Endothelial cell of umbilical vein (primary cell): ENCODE measurements at regions not wholly inside any gene's neighbourhood (a gene's known extent, or its start where the extent isn't known, plus 50 kb on each side); places are given as distances from the start of the nearest gene placed in this dataset.

ENCODE experiments used
- BruUV-seq: library from RNA; stranded (reverse); fragments of 400-500 nt; replicated peaks from 2 replicates; lab custom pipeline; 2021; lab: Mats Ljungman, UMichigan
- CTCF ChIA-PET: fragments of 300-600, 350-600 bp; sonication (Branson Sonifier 250); formaldehyde crosslinking; loops from one replicate; lab custom pipeline; 2021; ENCODE audit warnings: antibody characterized with exemption, inconsistent platforms; lab: Charles Lee
- POLR2A ChIA-PET: fragments of 300-600, 350-600 bp; sonication (Branson Sonifier 250); formaldehyde crosslinking; loops from one replicate; lab custom pipeline; 2021; ENCODE audit warnings: antibody characterized with exemption, inconsistent platforms; lab: Charles Lee
- DNase-seq: peaks from one replicate; pipeline ENCODE4 v3.0.0-alpha.2; 2011; ENCODE audit warnings: low read depth, low spot score
- FAIRE-seq: peaks from 2 replicates; lab custom pipeline; 2011; peaks lifted over from hg19 to GRCh38; lab: Jason Lieb, UNC
- H2AFZ ChIP-seq: 2 replicates; pipeline ENCODE4 v1.6.0; 2012; ENCODE audit warnings: low read depth, low read length, control low read depth, inconsistent platforms
- H3K27ac ChIP-seq: 2 replicates; pipeline ENCODE4 v1.5.1; 2011; ENCODE audit warnings: low read depth, mild to moderate bottlenecking, control low read depth, low read length, moderate library complexity; ENCODE audit not compliant: insufficient read depth
- H3K27me3 ChIP-seq, 2 experiments: 2 replicates each; pipeline versions ENCODE4 v1.6.0 to v1.6.1; 2011; ENCODE audit warnings: low read length in 2 of 2, mixed read lengths in 1 of 2; ENCODE audit not compliant: control insufficient read depth in 2 of 2, insufficient read depth in 2 of 2
- H3K36me3 ChIP-seq, 2 experiments: 2 replicates in 1 of 2; 3 replicates in 1 of 2; pipeline ENCODE4 v1.5.1; 2011; ENCODE audit warnings: low read length in 2 of 2, mild to moderate bottlenecking in 1 of 2, moderate library complexity in 1 of 2; ENCODE audit not compliant: control insufficient read depth in 2 of 2, insufficient read depth in 2 of 2; ENCODE audit errors: extremely low read depth in 1 of 2
- H3K4me1 ChIP-seq: 3 replicates; pipeline ENCODE4 v1.5.1; 2011; ENCODE audit warnings: mild to moderate bottlenecking, low read length; ENCODE audit not compliant: control insufficient read depth, insufficient read depth; ENCODE audit errors: extremely low read depth
- H3K4me2 ChIP-seq: 2 replicates; pipeline ENCODE4 v1.6.1; 2011; ENCODE audit warnings: low read length, control low read depth, mixed read lengths; ENCODE audit not compliant: insufficient read depth
- H3K4me3 ChIP-seq, 3 experiments: fragments of 200-600 bp in 1 of 3; sonication (generic), shearing (Covaris generic) in 1 of 3; replicated peaks in 1 of 3; 2 replicates each; pipeline ENCODE4 v1.5.1; 2011 to 2016; ENCODE audit warnings: control low read depth in 3 of 3, low read length in 3 of 3, mild to moderate bottlenecking in 2 of 3, inconsistent platforms in 1 of 3, low read depth in 1 of 3, moderate library complexity in 1 of 3; ENCODE audit not compliant: insufficient read depth in 1 of 3
- H3K79me2 ChIP-seq: 2 replicates; pipeline ENCODE4 v1.6.0; 2012; ENCODE audit warnings: low read length, inconsistent platforms; ENCODE audit not compliant: control insufficient read depth, insufficient read depth
- H3K9ac ChIP-seq: replicated peaks from 2 replicates; pipeline ENCODE3; 2011; ENCODE audit warnings: low read length, control low read depth; ENCODE audit not compliant: insufficient read depth; ENCODE audit errors: extremely low read depth
- H3K9me1 ChIP-seq: replicated peaks from 3 replicates; pipeline ENCODE4 v1.6.0; 2011; ENCODE audit warnings: mild to moderate bottlenecking, low read length; ENCODE audit not compliant: control insufficient read depth, insufficient read depth; ENCODE audit errors: extremely low read depth
- H3K9me3 ChIP-seq: replicated peaks from 2 replicates; pipeline ENCODE4 v1.5.1; 2012; ENCODE audit warnings: low read length, inconsistent platforms; ENCODE audit not compliant: control insufficient read depth, insufficient read depth
- H4K20me1 ChIP-seq: replicated peaks from 2 replicates; pipeline ENCODE3; 2011; ENCODE audit warnings: mild to moderate bottlenecking, low read length; ENCODE audit not compliant: control insufficient read depth, insufficient read depth; ENCODE audit errors: extremely low read depth
- EZH2 ChIP-seq: IDR thresholded peaks from 2 replicates; pipeline ENCODE4 v1.6.1; 2012; ENCODE audit warnings: borderline replicate concordance, low read depth, mild to moderate bottlenecking, moderate library complexity, low read length, inconsistent platforms; ENCODE audit not compliant: severe bottlenecking
- FOS ChIP-seq: IDR thresholded peaks from 2 replicates; pipeline ENCODE4 v1.6.1; 2011; ENCODE audit warnings: mild to moderate bottlenecking, low read length, moderate library complexity, borderline replicate concordance; ENCODE audit not compliant: insufficient read depth
- GATA2 ChIP-seq: IDR thresholded peaks from 2 replicates; pipeline ENCODE4 v1.7.0; 2011; ENCODE audit warnings: low read depth, mild to moderate bottlenecking, moderate library complexity, mixed read lengths, low read length; ENCODE audit not compliant: insufficient read length, insufficient read depth
- JUN ChIP-seq: IDR thresholded peaks from 2 replicates; pipeline ENCODE4 v1.6.1; 2011; ENCODE audit warnings: borderline replicate concordance, low read depth; ENCODE audit not compliant: insufficient read length, insufficient read depth
- MYC ChIP-seq: IDR thresholded peaks from one replicate; pipeline ENCODE4 v1.6.1; 2011; ENCODE audit warnings: mild to moderate bottlenecking, low read depth, low read length
- POLR2A ChIP-seq: IDR thresholded peaks from 2 replicates; pipeline ENCODE4 v1.6.1; 2012; ENCODE audit warnings: low read depth, mild to moderate bottlenecking, control low read depth, low read length
- POLR2AphosphoS5 ChIP-seq: IDR thresholded peaks from 2 replicates; pipeline ENCODE4 v1.6.1; 2012; ENCODE audit warnings: low read depth, mild to moderate bottlenecking, control low read depth, low read length, moderate library complexity; ENCODE audit not compliant: insufficient read depth
- dilution Hi-C: fragments of 300-500 bp; cut with MboI; formaldehyde crosslinking; loops from one replicate; pipeline ENCODE4 v1.15.0; 2019; ENCODE audit warnings: low sequenced_read_pairs; ENCODE audit not compliant: extremely low pct_ligation_motif_present
- intact Hi-C: fragments of 100-400 bp; cut with micrococcal nuclease; formaldehyde crosslinking; loops from one replicate; pipeline ENCODE4 v1.10.0; 2022
- TF ChIP-seq, protein P1 (sequence below), 2 donors: IDR thresholded peaks; 1 replicate in 1 of 2; 2 replicates in 1 of 2; pipeline ENCODE4 v1.5.1; 2011; ENCODE audit warnings: low read length in 2 of 2, mild to moderate bottlenecking in 2 of 2, moderate library complexity in 2 of 2, control low read depth in 1 of 2, inconsistent platforms in 1 of 2, low read depth in 1 of 2; ENCODE audit not compliant: insufficient read depth in 1 of 2; ENCODE audit errors: extremely low read depth in 1 of 2
- TF ChIP-seq, protein P2 (sequence below): IDR thresholded peaks from 2 replicates; pipeline ENCODE4 v1.6.1; 2011; ENCODE audit not compliant: insufficient read depth, insufficient read length

DNA sequence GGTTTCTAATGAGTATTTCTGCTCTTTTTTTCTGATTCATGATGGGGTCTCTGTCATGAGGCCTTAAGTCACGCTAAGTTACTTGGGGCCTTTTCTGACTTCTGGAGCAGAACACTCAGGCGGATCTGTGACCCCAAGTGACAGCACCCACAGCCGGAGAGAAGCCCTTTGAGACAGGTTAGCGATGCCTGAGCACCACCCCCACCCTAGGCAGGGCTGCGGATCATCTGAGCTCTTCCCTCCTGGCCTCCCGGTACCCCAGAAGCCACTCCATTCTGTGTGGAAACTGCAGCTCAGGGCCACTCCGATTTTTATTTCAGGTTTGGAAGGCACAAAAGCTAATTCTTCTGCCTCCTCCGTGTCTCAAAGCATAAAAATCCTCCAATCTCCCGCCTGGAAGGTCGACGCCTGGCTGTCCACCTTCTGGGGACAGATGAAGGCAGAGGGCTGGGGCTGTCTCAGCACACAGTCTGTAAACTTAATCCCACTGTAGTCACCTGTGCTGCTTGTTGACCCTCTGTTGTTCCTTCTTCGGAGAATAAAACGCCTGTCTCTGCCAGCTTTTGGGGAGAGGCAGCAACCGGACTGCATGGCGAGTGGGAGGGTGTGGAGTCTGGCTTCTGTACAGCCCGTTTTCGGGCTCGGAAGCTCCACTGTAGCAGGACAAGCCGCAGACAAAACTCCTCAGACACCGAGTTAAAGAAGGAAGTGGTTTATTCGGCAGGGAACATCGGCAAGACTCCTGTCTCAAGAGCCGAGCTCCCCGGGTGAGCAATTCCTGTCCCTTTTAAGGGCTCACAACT lies 88.8 kb downstream of the SPRY4 start:
- POLR2A ChIA-PET, result no interaction called here
- H3K27ac ChIP-seq, result peak overlapping the region; percentile 19
- dilution Hi-C loops, result no loop called here
- DNase-seq, result no peak
- no peak for TF ChIP-seq POLR2A
- TF ChIP-seq EZH2, result no peak
- no peak for TF ChIP-seq FOS
- TF ChIP-seq GATA2, result no peak
- no peak for TF ChIP-seq MYC
- H4K20me1 ChIP-seq, result no peaks in the 10 kb centered on the region
- FAIRE-seq, result no peak
- no peaks in the 10 kb centered on the region for H3K27me3 ChIP-seq
- H3K79me2 ChIP-seq, result no peaks in the 10 kb centered on the region
- no peaks in the 10 kb centered on the region for H3K9me1 ChIP-seq
- H3K4me3 ChIP-seq, result no peak overlapping the region
- CTCF ChIA-PET, result interaction anchor here (1.2 to 1.7 kb wide), 3 partner anchors 10 to 14 kb away, joined by 3 to 4 read pairs (median 4); no protein-coding TSS in a partner anchor
- no peaks in the 10 kb centered on the region for H3K9me3 ChIP-seq
- intact Hi-C loops, result loop anchor here (1.0 to 5.0 kb wide), 4 partner anchors 15 to 84 kb away; no protein-coding TSS in a partner anchor
- H2AFZ ChIP-seq, result peak overlapping the region; percentile 80
- BruUV-seq, result TSS peak; percentile 45
- no peak overlapping the region for H3K4me2 ChIP-seq
- H3K9ac ChIP-seq, result peak overlapping the region; percentile 48
- no peaks in the 10 kb centered on the region for H3K36me3 ChIP-seq
- H3K4me1 ChIP-seq, result peaks cover 15% of the 10 kb centered on the region

DNA sequence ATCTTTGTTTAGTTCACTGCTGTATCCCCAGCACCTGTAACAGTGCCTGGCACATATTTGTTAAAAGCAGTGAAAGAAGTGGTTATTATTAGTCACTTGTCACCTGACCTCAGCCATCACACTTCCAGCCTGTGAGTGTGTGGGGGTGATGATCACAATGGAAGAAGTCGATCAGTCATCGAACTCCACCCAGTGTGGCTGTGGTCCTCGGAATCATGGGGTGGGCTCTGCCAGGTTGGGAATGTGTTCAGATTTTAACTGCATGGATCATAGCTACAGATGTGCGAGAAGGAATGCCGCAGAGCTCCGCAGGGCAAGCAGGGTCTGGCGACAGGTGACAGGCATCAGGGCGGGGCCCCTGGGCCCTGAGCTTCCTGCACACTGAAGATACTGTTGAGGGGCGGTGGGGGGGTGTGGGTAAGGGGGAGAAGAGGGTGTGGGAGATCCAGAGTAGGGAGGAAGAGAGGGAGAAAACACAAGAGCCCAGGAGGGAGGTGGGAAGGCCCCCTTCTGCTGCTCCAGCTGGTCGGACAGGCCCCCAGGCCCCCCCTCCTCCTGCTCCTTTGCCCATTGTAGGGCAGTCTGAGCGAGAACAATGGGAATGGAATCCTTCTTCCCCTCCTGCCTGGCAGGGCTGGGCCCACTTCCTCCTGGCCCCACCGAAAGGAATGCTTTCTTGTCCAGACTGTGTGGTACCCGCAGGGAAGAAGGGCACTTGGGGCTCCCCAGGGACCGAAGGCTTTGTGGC lies 89.6 kb downstream of the SPRY4 start:
- no peaks in the 10 kb centered on the region for H4K20me1 ChIP-seq
- TF ChIP-seq EZH2 (no peak), MYC (no peak), GATA2 (no peak), JUN (peak; percentile 37), FOS (no peak), POLR2AphosphoS5 (no peak)
- TF ChIP-seq, protein P1, sequence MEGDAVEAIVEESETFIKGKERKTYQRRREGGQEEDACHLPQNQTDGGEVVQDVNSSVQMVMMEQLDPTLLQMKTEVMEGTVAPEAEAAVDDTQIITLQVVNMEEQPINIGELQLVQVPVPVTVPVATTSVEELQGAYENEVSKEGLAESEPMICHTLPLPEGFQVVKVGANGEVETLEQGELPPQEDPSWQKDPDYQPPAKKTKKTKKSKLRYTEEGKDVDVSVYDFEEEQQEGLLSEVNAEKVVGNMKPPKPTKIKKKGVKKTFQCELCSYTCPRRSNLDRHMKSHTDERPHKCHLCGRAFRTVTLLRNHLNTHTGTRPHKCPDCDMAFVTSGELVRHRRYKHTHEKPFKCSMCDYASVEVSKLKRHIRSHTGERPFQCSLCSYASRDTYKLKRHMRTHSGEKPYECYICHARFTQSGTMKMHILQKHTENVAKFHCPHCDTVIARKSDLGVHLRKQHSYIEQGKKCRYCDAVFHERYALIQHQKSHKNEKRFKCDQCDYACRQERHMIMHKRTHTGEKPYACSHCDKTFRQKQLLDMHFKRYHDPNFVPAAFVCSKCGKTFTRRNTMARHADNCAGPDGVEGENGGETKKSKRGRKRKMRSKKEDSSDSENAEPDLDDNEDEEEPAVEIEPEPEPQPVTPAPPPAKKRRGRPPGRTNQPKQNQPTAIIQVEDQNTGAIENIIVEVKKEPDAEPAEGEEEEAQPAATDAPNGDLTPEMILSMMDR (IDR thresholded peaks at IDR 0.05; ENCODE audit: extremely low read depth in 1 of 2, insufficient read depth in 1 of 2, low read depth in 1 of 2, low read length in 2 of 2), result no peak
- TF ChIP-seq, protein P2, sequence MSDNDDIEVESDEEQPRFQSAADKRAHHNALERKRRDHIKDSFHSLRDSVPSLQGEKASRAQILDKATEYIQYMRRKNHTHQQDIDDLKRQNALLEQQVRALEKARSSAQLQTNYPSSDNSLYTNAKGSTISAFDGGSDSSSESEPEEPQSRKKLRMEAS, result no peak
- H3K4me3 ChIP-seq, result no peak overlapping the region
- H3K4me2 ChIP-seq, result no peak overlapping the region
- no peaks in the 10 kb centered on the region for H3K27me3 ChIP-seq
- FAIRE-seq, result peak; percentile 71
- dilution Hi-C loops (no loop called here), intact Hi-C loops (loop anchor here (1.0 to 5.0 kb wide), 4 partner anchors 16 to 83 kb away; no protein-coding TSS in a partner anchor)
- ChIA-PET CTCF (interaction anchor here (0.8 to 1.7 kb wide), 6 partner anchors 11 to 88 kb away, joined by 3 to 4 read pairs (median 3); no protein-coding TSS in a partner anchor), POLR2A (interaction anchor here (0.6 to 0.7 kb wide), 2 partner anchors 14 to 292 kb away, joined by 3 read pairs; no protein-coding TSS in a partner anchor)
- no peaks in the 10 kb centered on the region for H3K9me1 ChIP-seq
- H3K4me1 ChIP-seq, result peaks cover 15% of the 10 kb centered on the region
- no TSS peak for BruUV-seq
- no peaks in the 10 kb centered on the region for H3K9me3 ChIP-seq
- peak overlapping the region; percentile 19 for H3K27ac ChIP-seq
- H2AFZ ChIP-seq, result peak overlapping the region; percentile 80
- DNase-seq, result peak; percentile 65
- no peaks in the 10 kb centered on the region for H3K36me3 ChIP-seq
- H3K79me2 ChIP-seq, result no peaks in the 10 kb centered on the region
- peak overlapping the region; percentile 48 for H3K9ac ChIP-seq
